H9 (cell line): ENCODE measurements at regions not wholly inside any gene's neighbourhood (a gene's known extent, or its start where the extent isn't known, plus 50 kb on each side); places are given as distances from the start of the nearest gene placed in this dataset.

Source experiments
- DNase-seq: peaks from one replicate; pipeline ENCODE4 v3.0.0-alpha.2; 2017
- H2AFZ ChIP-seq: one replicate; pipeline ENCODE4 v1.6.1; 2013; ENCODE audit warnings: mild to moderate bottlenecking, low read length, control low read depth, moderate library complexity
- H2AK5ac ChIP-seq: 2 replicates; pipeline ENCODE4 v1.6.1; 2013; ENCODE audit warnings: low read length, control low read depth, mixed read lengths; ENCODE audit not compliant: insufficient read length
- H2BK120ac ChIP-seq: one replicate; pipeline ENCODE4 v1.6.1; 2013; ENCODE audit warnings: low read depth, mild to moderate bottlenecking, low read length, control low read depth, inconsistent platforms; ENCODE audit not compliant: poor library complexity, severe bottlenecking
- H2BK12ac ChIP-seq: 2 replicates; pipeline ENCODE4 v1.6.1; 2013; ENCODE audit warnings: low read length, control low read depth, mixed read lengths, low read depth; ENCODE audit not compliant: insufficient read length
- H2BK15ac ChIP-seq: 2 replicates; pipeline ENCODE4 v1.6.1; 2013; ENCODE audit warnings: low read depth, low read length, control low read depth
- H2BK20ac ChIP-seq: one replicate; pipeline ENCODE4 v1.6.1; 2013; ENCODE audit warnings: low read depth, mild to moderate bottlenecking, low read length, control low read depth, inconsistent platforms; ENCODE audit not compliant: poor library complexity, severe bottlenecking
- H2BK5ac ChIP-seq: 2 replicates; pipeline ENCODE4 v1.6.1; 2013; ENCODE audit warnings: low read length, control low read depth, mixed read lengths; ENCODE audit not compliant: insufficient read length
- H3K14ac ChIP-seq: 2 replicates; pipeline ENCODE4 v1.6.1; 2013; ENCODE audit warnings: low read length, control low read depth; ENCODE audit not compliant: insufficient read depth
- H3K18ac ChIP-seq: 2 replicates; pipeline ENCODE4 v1.6.1; 2013; ENCODE audit warnings: low read depth, mild to moderate bottlenecking, mixed read lengths, low read length, control low read depth; ENCODE audit not compliant: insufficient read length
- H3K23ac ChIP-seq: 2 replicates; pipeline ENCODE4 v1.6.1; 2013; ENCODE audit warnings: low read length, control low read depth, mixed read lengths, low read depth; ENCODE audit not compliant: insufficient read length
- H3K23me2 ChIP-seq: 2 replicates; pipeline ENCODE4 v1.6.1; 2013; ENCODE audit warnings: low read depth, mild to moderate bottlenecking, mixed read lengths, low read length, control low read depth; ENCODE audit not compliant: insufficient read length, poor library complexity, severe bottlenecking
- H3K27ac ChIP-seq: 2 replicates; pipeline ENCODE4 v1.5.1; 2013; ENCODE audit warnings: low read length, control low read depth, mixed read lengths, low read depth; ENCODE audit not compliant: insufficient read length
- H3K27me3 ChIP-seq: 2 replicates; pipeline ENCODE4 v1.6.1; 2013; ENCODE audit warnings: low read length, control low read depth, inconsistent platforms; ENCODE audit not compliant: insufficient read depth
- H3K4ac ChIP-seq: 2 replicates; pipeline ENCODE4 v1.6.1; 2013; ENCODE audit warnings: low read depth, mild to moderate bottlenecking, control low read depth, inconsistent platforms, low read length, moderate library complexity
- H3K4me1 ChIP-seq: 2 replicates; pipeline ENCODE4 v1.6.1; 2013; ENCODE audit warnings: low read length, control low read depth, inconsistent platforms; ENCODE audit not compliant: insufficient read depth
- H3K4me2 ChIP-seq: 2 replicates; pipeline ENCODE4 v1.6.1; 2013; ENCODE audit warnings: low read length, control low read depth, mixed read lengths; ENCODE audit not compliant: insufficient read length, insufficient read depth
- H3K56ac ChIP-seq: 2 replicates; pipeline ENCODE4 v1.6.1; 2013; ENCODE audit warnings: low read depth, mild to moderate bottlenecking, mixed read lengths, low read length, control low read depth; ENCODE audit not compliant: insufficient read length
- H3K79me1 ChIP-seq: 2 replicates; pipeline ENCODE4 v1.6.1; 2013; ENCODE audit warnings: low read depth, mild to moderate bottlenecking, moderate library complexity, low read length, control low read depth, inconsistent platforms; ENCODE audit not compliant: insufficient read depth, poor library complexity, severe bottlenecking
- H3K79me2 ChIP-seq: 2 replicates; pipeline ENCODE4 v1.6.1; 2013; ENCODE audit warnings: low read length, control low read depth, inconsistent platforms; ENCODE audit not compliant: insufficient read depth
- H3K9ac ChIP-seq: 2 replicates; pipeline ENCODE4 v1.6.1; 2013; ENCODE audit warnings: low read length, control low read depth, mixed read lengths; ENCODE audit not compliant: insufficient read length; ENCODE audit errors: extremely low read depth
- H3K9me3 ChIP-seq: one replicate; pipeline ENCODE4 v1.6.1; 2013; ENCODE audit warnings: low read depth, low read length, inconsistent platforms; ENCODE audit not compliant: control insufficient read depth
- H3T11ph ChIP-seq: one replicate; pipeline ENCODE4 v1.6.1; 2013; ENCODE audit warnings: mild to moderate bottlenecking, low read length, control low read depth, inconsistent platforms
- H4K20me1 ChIP-seq: one replicate; pipeline ENCODE4 v1.6.1; 2013; ENCODE audit not compliant: control insufficient read depth, insufficient read length, insufficient read depth
- H4K5ac ChIP-seq: 2 replicates; pipeline ENCODE4 v1.6.1; 2013; ENCODE audit warnings: low read depth, mild to moderate bottlenecking, mixed read lengths, low read length, control low read depth; ENCODE audit not compliant: insufficient read length
- H4K8ac ChIP-seq: replicated peaks from 2 replicates; pipeline ENCODE4 v1.6.1; 2013; ENCODE audit warnings: low read length, control low read depth, mixed read lengths, low read depth; ENCODE audit not compliant: insufficient read length
- H4K91ac ChIP-seq: 2 replicates; pipeline ENCODE4 v1.6.1; 2013; ENCODE audit warnings: low read depth, mild to moderate bottlenecking, moderate library complexity, mixed read lengths, low read length, control low read depth; ENCODE audit not compliant: insufficient read length
- H3K27ac Mint-ChIP-seq, 3 experiments: 2 replicates in 2 of 3; 3 replicates in 1 of 3; pipeline ENCODE4 v1.8.0; 2020 to 2021; ENCODE audit warnings: mixed read lengths in 3 of 3, mild to moderate bottlenecking in 1 of 3, moderate library complexity in 1 of 3
- H3K27me3 Mint-ChIP-seq: 2 replicates; pipeline ENCODE4 v1.8.0; 2021; ENCODE audit warnings: low read depth, mild to moderate bottlenecking, moderate library complexity, mixed read lengths
- H3K36me3 Mint-ChIP-seq, 3 experiments: 2 replicates in 2 of 3; 3 replicates in 1 of 3; pipeline ENCODE4 v1.8.0; 2020 to 2021; ENCODE audit warnings: low read depth in 3 of 3, mixed read lengths in 3 of 3; ENCODE audit not compliant: insufficient read depth in 1 of 3
- H3K4me1 Mint-ChIP-seq, 2 experiments: 2 replicates each; pipeline ENCODE4 v1.8.0; 2020; ENCODE audit warnings: mixed read lengths in 2 of 2
- H3K4me3 Mint-ChIP-seq, 2 experiments: 2 replicates in 1 of 2; 3 replicates in 1 of 2; pipeline ENCODE4 v1.8.0; 2020 to 2021; ENCODE audit warnings: mild to moderate bottlenecking in 2 of 2, mixed read lengths in 2 of 2, moderate library complexity in 1 of 2
- H3K9me3 Mint-ChIP-seq, 2 experiments: 2 replicates in 1 of 2; 3 replicates in 1 of 2; pipeline ENCODE4 v1.8.0; 2020; ENCODE audit warnings: mild to moderate bottlenecking in 2 of 2, mixed read lengths in 2 of 2, moderate library complexity in 1 of 2
- WGBS: extraction: QIAGEN DNeasy Blood & Tissue Kit; methylation state at CpG from one replicate; pipeline ENCODE4 v1.1.7; 2013; ENCODE audit warnings: missing lambda C conversion rate, low lambda C conversion rate, mixed read lengths; ENCODE audit not compliant: insufficient read length; ENCODE audit errors: extremely low coverage; 5-methylcytosine and 5-hydroxymethylcytosine counted together
- TF ChIP-seq, protein P1 (sequence below): fragments of 200-600 bp; sonication (generic); conservative IDR thresholded peaks from 3 replicates; pipeline ENCODE4 v1.8.0; 2021; ENCODE audit warnings: antibody characterized with exemption, mild to moderate bottlenecking

GRCh38 chr21:41560661-41561158 lies 52.8 kb upstream of the TMPRSS2 start:
- H3K9me3 ChIP-seq = no peaks in the 10 kb centered on the region
- H3K4me1 ChIP-seq = no peaks in the 10 kb centered on the region
- H3K4ac ChIP-seq = no peak overlapping the region
- DNase-seq = no peak
- H3T11ph ChIP-seq = no peak overlapping the region
- no peaks in the 10 kb centered on the region for H3K23me2 ChIP-seq
- H2AK5ac ChIP-seq = no peak overlapping the region
- Mint-ChIP-seq H3K4me1 (peaks cover 16 to 27% of the 10 kb centered on the region in 2 experiments; a peak in 3 of 4 replicates), H3K27ac (no peak overlapping the region), H3K9me3 (no peaks in the 10 kb centered on the region), H3K4me3 (no peak overlapping the region), H3K36me3 (peaks cover 0 to 3% (median 0%) of the 10 kb centered on the region in 3 experiments; a peak in 1 of 7 replicates), H3K27me3 (peaks cover 20% of the 10 kb centered on the region)
- no peak overlapping the region for H2BK12ac ChIP-seq
- no peak overlapping the region for H3K18ac ChIP-seq
- no peak overlapping the region for H4K5ac ChIP-seq
- no CpG with 5 or more reads among the region's 9 CpGs for WGBS
- no peak overlapping the region for H2BK120ac ChIP-seq
- H2BK5ac ChIP-seq = no peak overlapping the region
- no peak overlapping the region for H3K27ac ChIP-seq
- no peak overlapping the region for H4K8ac ChIP-seq
- H2BK20ac ChIP-seq = no peak overlapping the region
- no peak overlapping the region for H3K9ac ChIP-seq
- H3K23ac ChIP-seq = no peak overlapping the region
- H3K14ac ChIP-seq = no peak overlapping the region
- no peaks in the 10 kb centered on the region for H4K20me1 ChIP-seq
- TF ChIP-seq, protein P1, sequence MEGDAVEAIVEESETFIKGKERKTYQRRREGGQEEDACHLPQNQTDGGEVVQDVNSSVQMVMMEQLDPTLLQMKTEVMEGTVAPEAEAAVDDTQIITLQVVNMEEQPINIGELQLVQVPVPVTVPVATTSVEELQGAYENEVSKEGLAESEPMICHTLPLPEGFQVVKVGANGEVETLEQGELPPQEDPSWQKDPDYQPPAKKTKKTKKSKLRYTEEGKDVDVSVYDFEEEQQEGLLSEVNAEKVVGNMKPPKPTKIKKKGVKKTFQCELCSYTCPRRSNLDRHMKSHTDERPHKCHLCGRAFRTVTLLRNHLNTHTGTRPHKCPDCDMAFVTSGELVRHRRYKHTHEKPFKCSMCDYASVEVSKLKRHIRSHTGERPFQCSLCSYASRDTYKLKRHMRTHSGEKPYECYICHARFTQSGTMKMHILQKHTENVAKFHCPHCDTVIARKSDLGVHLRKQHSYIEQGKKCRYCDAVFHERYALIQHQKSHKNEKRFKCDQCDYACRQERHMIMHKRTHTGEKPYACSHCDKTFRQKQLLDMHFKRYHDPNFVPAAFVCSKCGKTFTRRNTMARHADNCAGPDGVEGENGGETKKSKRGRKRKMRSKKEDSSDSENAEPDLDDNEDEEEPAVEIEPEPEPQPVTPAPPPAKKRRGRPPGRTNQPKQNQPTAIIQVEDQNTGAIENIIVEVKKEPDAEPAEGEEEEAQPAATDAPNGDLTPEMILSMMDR = no peak
- H3K79me2 ChIP-seq = no peaks in the 10 kb centered on the region
- H2AFZ ChIP-seq = no peak overlapping the region
- no peak overlapping the region for H2BK15ac ChIP-seq
- H3K79me1 ChIP-seq = no peaks in the 10 kb centered on the region
- no peak overlapping the region for H3K56ac ChIP-seq
- no peak overlapping the region for H3K4me2 ChIP-seq
- no peaks in the 10 kb centered on the region for H3K27me3 ChIP-seq
- H4K91ac ChIP-seq = no peak overlapping the region
